GM12878 (cell line): ENCODE measurements at regions not wholly inside any gene's neighbourhood (a gene's known extent, or its start where the extent isn't known, plus 50 kb on each side); places are given as distances from the start of the nearest gene placed in this dataset.

Experiments
- ATAC-seq: fragments of 200-7000 bp; cut with Tn5 transposase; 3 replicates; pipeline ENCODE4 v1.9.1; 2020; ENCODE audit warnings: mild to moderate bottlenecking, moderate library complexity
- BruUV-seq: library from RNA; stranded (reverse); fragments of 400-500 nt; replicated peaks from 2 replicates; lab custom pipeline; 2021; lab: Mats Ljungman, UMichigan
- CTCF ChIA-PET: fragments of 300-600 bp; sonication (Branson Sonifier 250); formaldehyde crosslinking; extraction: SDS; loops from one replicate; lab custom pipeline; 2021; ENCODE audit warnings: inconsistent platforms; lab: Yijun Ruan, JAX
- POLR2A ChIA-PET: fragments of 350-600 bp; formaldehyde crosslinking; extraction: SDS; loops from one replicate; lab custom pipeline; 2021; ENCODE audit warnings: inconsistent platforms; lab: Charles Lee
- RAD21 ChIA-PET: fragments of 300-600 bp; sonication (Branson Sonifier 250); formaldehyde crosslinking; loops from one replicate; lab custom pipeline; 2023; ENCODE audit warnings: antibody characterized with exemption; ENCODE audit not compliant: unreplicated experiment; lab: Charles Lee
- SMC1A ChIA-PET: fragments of 300-600 bp; sonication (Branson Sonifier 250); formaldehyde crosslinking; loops from one replicate; lab custom pipeline; 2023; ENCODE audit not compliant: unreplicated experiment, uncharacterized antibody; lab: Charles Lee
- DNase-seq: peaks from one replicate; pipeline ENCODE4 v3.0.0-alpha.2; 2011; ENCODE audit warnings: low read depth, low spot score
- FAIRE-seq: peaks from 3 replicates; lab custom pipeline; 2011; peaks lifted over from hg19 to GRCh38; lab: Jason Lieb, UNC
- H2AFZ ChIP-seq: 2 replicates; pipeline ENCODE4 v1.6.0; 2011; ENCODE audit warnings: low read depth, low read length, control low read depth; ENCODE audit not compliant: control insufficient read depth
- H3K27ac ChIP-seq: 2 replicates; pipeline ENCODE4 v1.5.1; 2011; ENCODE audit warnings: control low read depth; ENCODE audit not compliant: control insufficient read depth, insufficient read depth
- H3K27me3 ChIP-seq, 2 experiments: replicated peaks in 1 of 2; 2 replicates each; pipeline versions ENCODE4 v1.6.0 to v1.6.1; 2011; ENCODE audit warnings: low read length in 1 of 2; ENCODE audit not compliant: control insufficient read depth in 2 of 2, insufficient read depth in 2 of 2
- H3K36me3 ChIP-seq, 2 experiments: 2 replicates each; pipeline ENCODE4 v1.5.1; 2011; ENCODE audit warnings: low read length in 1 of 2; ENCODE audit not compliant: control insufficient read depth in 2 of 2, insufficient read depth in 2 of 2
- H3K4me1 ChIP-seq: 2 replicates; pipeline ENCODE4 v1.6.1; 2011; ENCODE audit warnings: mild to moderate bottlenecking, low read length, moderate library complexity, mixed read lengths; ENCODE audit not compliant: control insufficient read depth, insufficient read depth
- H3K4me2 ChIP-seq: 2 replicates; pipeline ENCODE4 v1.6.0; 2011; ENCODE audit warnings: control low read depth; ENCODE audit not compliant: control insufficient read depth, insufficient read depth
- H3K4me3 ChIP-seq: fragments of 200-600 bp; sonication (generic); 2 replicates; pipeline ENCODE4 v1.5.1; 2016
- H3K79me2 ChIP-seq: 2 replicates; pipeline ENCODE4 v1.6.0; 2011; ENCODE audit warnings: low read length; ENCODE audit not compliant: control insufficient read depth, insufficient read depth
- H3K9ac ChIP-seq: 2 replicates; pipeline ENCODE4 v1.8.0; 2011; ENCODE audit warnings: low read length, control low read depth, mixed read lengths; ENCODE audit not compliant: control insufficient read depth, insufficient read depth
- H3K9me3 ChIP-seq: replicated peaks from 3 replicates; pipeline ENCODE4 v1.5.1; 2011; ENCODE audit warnings: mild to moderate bottlenecking, low read length; ENCODE audit not compliant: control insufficient read depth, insufficient read depth
- H4K20me1 ChIP-seq: 2 replicates; pipeline ENCODE4 v1.6.0; 2011; ENCODE audit not compliant: control insufficient read depth, insufficient read depth
- BACH1 ChIP-seq: fragments of 450-650 bp; IDR thresholded peaks from 2 replicates; pipeline ENCODE4 v1.6.1; 2017; ENCODE audit warnings: mild to moderate bottlenecking, borderline replicate concordance
- JUNB ChIP-seq: IDR thresholded peaks from 2 replicates; pipeline ENCODE4 v1.6.1; 2016; ENCODE audit warnings: antibody characterized with exemption, mild to moderate bottlenecking
- KDM1A ChIP-seq: fragments of 200-600 bp; sonication (generic); IDR thresholded peaks from 2 replicates; pipeline ENCODE4 v1.6.1; 2016; ENCODE audit warnings: borderline replicate concordance
- MEF2A ChIP-seq: IDR thresholded peaks from 2 replicates; pipeline ENCODE4 v1.6.1; 2011; ENCODE audit warnings: low read depth, mild to moderate bottlenecking, low read length, moderate library complexity; ENCODE audit not compliant: insufficient read depth
- NFIC ChIP-seq: IDR thresholded peaks from 2 replicates; pipeline ENCODE4 v1.6.1; 2012; ENCODE audit warnings: low read depth, mild to moderate bottlenecking, inconsistent platforms, low read length, moderate library complexity
- NR2C1 ChIP-seq: fragments of 450-650 bp; IDR thresholded peaks from 2 replicates; pipeline ENCODE4 v1.6.1; 2017; ENCODE audit warnings: antibody characterized with exemption, mild to moderate bottlenecking, moderate library complexity
- NR2F1 ChIP-seq: fragments of 450-650 bp; conservative IDR thresholded peaks from 2 replicates; pipeline ENCODE4 v1.6.1; 2017; ENCODE audit warnings: mild to moderate bottlenecking
- POU2F2 ChIP-seq: IDR thresholded peaks from 3 replicates; pipeline ENCODE4 v1.6.1; 2011; ENCODE audit warnings: low read depth, mild to moderate bottlenecking, low read length, borderline replicate concordance
- RBBP5 ChIP-seq: fragments of 200-600 bp; sonication (generic); conservative IDR thresholded peaks from 2 replicates; pipeline ENCODE4 v1.6.1; 2016
- RUNX3 ChIP-seq: IDR thresholded peaks from 2 replicates; pipeline ENCODE4 v1.6.1; 2012; ENCODE audit warnings: low read length, inconsistent platforms
- STAT3 ChIP-seq: IDR thresholded peaks from 2 replicates; pipeline ENCODE4 v1.6.1; 2011; ENCODE audit warnings: low read depth, low read length, improper control_type of control experiment
- whole genome bisulfite sequencing: methylation state at CpG from one replicate; pipeline ENCODE4 v1.1.6; 2016; ENCODE audit warnings: low lambda C conversion rate; ENCODE audit not compliant: insufficient replicate concordance, insufficient coverage; ENCODE audit errors: missing lambda C conversion rate; 5-methylcytosine and 5-hydroxymethylcytosine counted together
- in situ Hi-C: fragments of 300-500 bp; cut with MboI; formaldehyde crosslinking; loops from 9 replicates; pipeline ENCODE4 v1.14.3; 2018; ENCODE audit warnings: mixed read lengths
- intact Hi-C: fragments of 100-400 bp; cut with micrococcal nuclease; formaldehyde crosslinking; loops from one replicate; pipeline ENCODE4 v1.14.2; 2022; ENCODE audit not compliant: unreplicated experiment

DNA sequence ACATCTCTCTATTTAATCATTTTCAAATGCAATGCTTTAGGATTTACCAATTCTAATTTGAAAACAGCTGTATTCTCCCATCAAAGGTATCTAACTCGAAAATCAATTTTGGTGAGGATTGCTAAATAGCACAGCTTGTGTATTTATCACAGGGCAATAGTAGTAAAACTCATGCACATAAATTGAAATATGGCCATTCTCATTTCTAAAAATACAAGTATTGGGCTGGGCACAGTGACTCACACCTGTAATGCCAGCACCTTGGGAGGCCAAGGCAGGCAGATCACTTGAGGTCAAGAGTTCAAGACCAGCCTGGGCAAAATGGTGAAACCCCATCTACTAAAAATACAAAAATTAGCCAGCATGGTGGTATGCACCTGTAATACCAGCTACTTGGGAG lies 164.8 kb upstream of the RASA1 start:
- ChIA-PET CTCF (interaction anchor here (0.9 kb wide), 1 partner anchor 8 kb away, joined by 3 read pairs; no protein-coding TSS in a partner anchor), RAD21 (interaction anchor here (2.4 to 4.5 kb wide), 3 partner anchors 14 to 21 kb away, joined by 9 to 26 read pairs (median 10); no protein-coding TSS in a partner anchor), SMC1A (interaction anchor here (0.6 to 5.0 kb wide), 8 partner anchors 14 to 244 kb away, joined by 3 to 44 read pairs (median 4); no protein-coding TSS in a partner anchor)
- peaks cover 2% of the 10 kb centered on the region; the same call in 1 of the 3 replicates for H3K9me3 ChIP-seq
- H3K4me3 ChIP-seq, result no peak overlapping the region
- no peak overlapping the region; the same call in 1 of the 2 replicates for H2AFZ ChIP-seq
- H3K27ac ChIP-seq, result peak overlapping the region; percentile 66; the same call in 1 of the 2 replicates
- H4K20me1 ChIP-seq, result no peaks in the 10 kb centered on the region
- intact Hi-C loops, result loop anchor here (1.0 kb wide), 2 partner anchors 14 to 28 kb away; no protein-coding TSS in a partner anchor
- no peak for FAIRE-seq
- no TSS peak for BruUV-seq
- H3K36me3 ChIP-seq, result no peaks in the 10 kb centered on the region
- no peaks in the 10 kb centered on the region for H3K27me3 ChIP-seq
- in situ Hi-C loops, result no loop called here
- H3K4me2 ChIP-seq, result no peak overlapping the region
- WGBS, result 95% methylated on average over 1 of the region's 1 CpG
- TF ChIP-seq JUNB, result no peak
- TF ChIP-seq NR2F1, result 0 out of 2 replicates have a peak, but pooled peaks have one; percentile 22
- TF ChIP-seq, all 136 proteins: peak for 1
- POLR2A ChIA-PET, result no interaction called here
- DNase-seq (no peak), ATAC-seq (no peak)
- Histone ChIP-seq H3K4me1 (peaks cover 19% of the 10 kb centered on the region), H3K79me2 (no peaks in the 10 kb centered on the region), H3K9ac (no peak overlapping the region)

DNA sequence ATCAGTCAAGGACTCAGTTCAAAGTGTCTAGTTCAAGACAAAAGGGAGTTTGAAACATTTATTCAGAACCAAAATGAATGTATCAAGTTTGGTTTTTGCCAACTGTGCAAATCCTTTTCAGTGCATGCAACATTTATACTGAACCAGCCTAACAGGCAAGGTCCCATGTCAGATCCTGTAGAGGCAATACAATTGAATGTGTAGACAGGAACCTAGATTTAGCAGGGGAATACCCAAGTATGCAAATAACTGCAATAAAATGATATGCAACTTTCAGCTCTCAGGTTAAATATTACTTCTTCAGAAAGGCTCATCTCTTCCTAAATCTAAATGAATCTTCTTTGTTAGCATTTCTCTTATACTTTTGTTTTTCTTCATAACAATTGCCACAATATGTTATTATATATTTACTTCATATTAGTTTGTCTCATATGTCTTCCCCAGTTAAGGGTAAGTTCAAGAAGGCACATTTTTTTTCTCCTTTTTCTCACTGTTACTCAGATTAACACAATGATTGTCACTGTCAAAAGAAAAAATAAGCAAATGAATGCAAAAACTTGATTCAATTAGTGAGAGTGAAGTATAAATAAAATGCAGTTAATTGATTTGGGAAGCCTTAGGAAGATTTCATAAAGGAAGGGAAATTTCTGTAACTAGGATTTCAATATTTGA lies 163.9 kb upstream of the RASA1 start:
- POLR2A ChIA-PET, result interaction anchor here (0.6 to 2.2 kb wide), 3 partner anchors 14 to 165 kb away, joined by 3 to 8 read pairs (median 5); no protein-coding TSS in a partner anchor
- SMC1A ChIA-PET, result interaction anchor here (0.9 to 5.0 kb wide), 10 partner anchors 10 to 243 kb away, joined by 3 to 44 read pairs (median 4); no protein-coding TSS in a partner anchor

More for the DNA sequence above, 163.9 kb upstream of the RASA1 start:
- DNase-seq, result no peak
- in situ Hi-C loops, result no loop called here
- BruUV-seq, result no TSS peak
- CTCF ChIA-PET, result interaction anchor here (0.7 to 1.7 kb wide), 4 partner anchors 13 to 297 kb away, joined by 3 to 5 read pairs (median 4); no protein-coding TSS in a partner anchor
- peak overlapping the region; percentile 40; the same call in 1 of the 2 replicates for H2AFZ ChIP-seq
- H3K79me2 ChIP-seq, result no peaks in the 10 kb centered on the region
- ATAC-seq, result peak; percentile 96
- no peaks in the 10 kb centered on the region for H4K20me1 ChIP-seq
- no peaks in the 10 kb centered on the region for H3K36me3 ChIP-seq
- H3K4me2 ChIP-seq, result peak overlapping the region; percentile 31; the same call in 1 of the 2 replicates
- RAD21 ChIA-PET, result interaction anchor here (1.0 to 4.5 kb wide), 9 partner anchors 9 to 243 kb away, joined by 3 to 26 read pairs (median 4); no protein-coding TSS in a partner anchor
- H3K9ac ChIP-seq, result no peak overlapping the region
- H3K27me3 ChIP-seq, result no peaks in the 10 kb centered on the region
- peak; percentile 89 for FAIRE-seq
- peak overlapping the region; percentile 66 for H3K27ac ChIP-seq
- intact Hi-C loops, result loop anchor here (1.0 kb wide), 2 partner anchors 14 to 28 kb away; no protein-coding TSS in a partner anchor
- H3K9me3 ChIP-seq, result peaks cover 2% of the 10 kb centered on the region; the same call in 1 of the 3 replicates
- TF ChIP-seq STAT3 (no peak), POU2F2 (peak; percentile 87; the same call in 2 of the 3 replicates), RUNX3 (no peak), NFIC (0 out of 2 replicates have a peak, but pooled peaks have one; percentile 27), BACH1 (no peak), MEF2A (0 out of 2 replicates have a peak, but pooled peaks have one; percentile 4), RBBP5 (0 out of 2 replicates have a peak, but pooled peaks have one; percentile 39), NR2C1 (no peak), KDM1A (no peak)
- TF ChIP-seq, all 136 proteins: peak for 4
- Histone ChIP-seq H3K4me3 (no peak overlapping the region), H3K4me1 (peaks cover 19% of the 10 kb centered on the region)
